ENCODE measurements at regions not wholly inside any gene's neighbourhood (a gene's known extent, or its start where the extent isn't known, plus 50 kb on each side); places are given as distances from the start of the nearest gene placed in this dataset.
A peak's percentile ranks its signal among the peaks of the same experiment; 100 is the strongest.

GRCh38 chr12:18139989-18140596 lies 50.1 kb upstream of the RERGL start:
- Histone ChIP-seq H2AFZ (ENCODE audit: low read depth, low read length) (no peak overlapping the region), H3K4me2 (ENCODE audit: low read length) (no peak overlapping the region), H3K4me1 (ENCODE audit: insufficient read depth, low read length) (peaks cover 11% of the 10 kb centered on the region), H4K20me1 (ENCODE audit: insufficient read depth, low read length) (no peaks in the 10 kb centered on the region), H3K9ac (ENCODE audit: low read length) (no peak overlapping the region), H3K4me3 (ENCODE audit: insufficient read depth, low read depth, low read length) (no peak overlapping the region), H3K36me3 (ENCODE audit: insufficient read depth, low read length) (no peaks in the 10 kb centered on the region), H3K79me2 (ENCODE audit: insufficient read depth, low read length) (no peaks in the 10 kb centered on the region), H3K27me3 (ENCODE audit: insufficient read depth, low read length) (no peaks in the 10 kb centered on the region), H3K9me3 (ENCODE audit: insufficient read depth, low read depth, low read length) (no peaks in the 10 kb centered on the region), H3K27ac (ENCODE audit: low read depth, low read length) (no peak overlapping the region)
- FAIRE-seq (no peak), DNase-seq (ENCODE audit: low read depth) (no peak)
- no peaks in the 10 kb centered on the region for H3K36me3 Mint-ChIP-seq (ENCODE audit: low read depth, unreplicated experiment)
- H3K4me3 Mint-ChIP-seq (ENCODE audit: unreplicated experiment): no peak overlapping the region
- peaks cover 5% of the 10 kb centered on the region for H3K4me1 Mint-ChIP-seq (ENCODE audit: low read depth, unreplicated experiment)
- H3K27ac Mint-ChIP-seq (ENCODE audit: unreplicated experiment): no peak overlapping the region
- H3K27me3 Mint-ChIP-seq (ENCODE audit: low read depth, unreplicated experiment): no peaks in the 10 kb centered on the region
- no peak for TF ChIP-seq EZH2 (IDR thresholded peaks at IDR 0.05; ENCODE audit: insufficient read depth, low read length)
- TF ChIP-seq, protein P1, sequence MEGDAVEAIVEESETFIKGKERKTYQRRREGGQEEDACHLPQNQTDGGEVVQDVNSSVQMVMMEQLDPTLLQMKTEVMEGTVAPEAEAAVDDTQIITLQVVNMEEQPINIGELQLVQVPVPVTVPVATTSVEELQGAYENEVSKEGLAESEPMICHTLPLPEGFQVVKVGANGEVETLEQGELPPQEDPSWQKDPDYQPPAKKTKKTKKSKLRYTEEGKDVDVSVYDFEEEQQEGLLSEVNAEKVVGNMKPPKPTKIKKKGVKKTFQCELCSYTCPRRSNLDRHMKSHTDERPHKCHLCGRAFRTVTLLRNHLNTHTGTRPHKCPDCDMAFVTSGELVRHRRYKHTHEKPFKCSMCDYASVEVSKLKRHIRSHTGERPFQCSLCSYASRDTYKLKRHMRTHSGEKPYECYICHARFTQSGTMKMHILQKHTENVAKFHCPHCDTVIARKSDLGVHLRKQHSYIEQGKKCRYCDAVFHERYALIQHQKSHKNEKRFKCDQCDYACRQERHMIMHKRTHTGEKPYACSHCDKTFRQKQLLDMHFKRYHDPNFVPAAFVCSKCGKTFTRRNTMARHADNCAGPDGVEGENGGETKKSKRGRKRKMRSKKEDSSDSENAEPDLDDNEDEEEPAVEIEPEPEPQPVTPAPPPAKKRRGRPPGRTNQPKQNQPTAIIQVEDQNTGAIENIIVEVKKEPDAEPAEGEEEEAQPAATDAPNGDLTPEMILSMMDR (IDR thresholded peaks at IDR 0.05; ENCODE audit: insufficient read depth, low read depth, low read length): peak; percentile 44
- H3K9me3 Mint-ChIP-seq (ENCODE audit: unreplicated experiment): no peaks in the 10 kb centered on the region
